AG09319 (cell line): ENCODE measurements at regions not wholly inside any gene's neighbourhood (a gene's known extent, or its start where the extent isn't known, plus 50 kb on each side); places are given as distances from the start of the nearest gene placed in this dataset.
"Not testable (repeated sequence)": the region's sequence is repeated elsewhere in the genome, so short reads cannot be mapped to it uniquely, and the experiment has no call there.

Experiments used
- DNase-seq: peaks from one replicate; pipeline ENCODE4 v3.0.0-alpha.2; 2010; ENCODE audit warnings: low read depth; ENCODE audit errors: extremely low read depth
- TF ChIP-seq, protein P1 (sequence below): IDR thresholded peaks from 2 replicates; pipeline ENCODE4 v1.5.1; 2011; ENCODE audit warnings: low read depth, mild to moderate bottlenecking, inconsistent platforms, low read length, moderate library complexity

DNA sequence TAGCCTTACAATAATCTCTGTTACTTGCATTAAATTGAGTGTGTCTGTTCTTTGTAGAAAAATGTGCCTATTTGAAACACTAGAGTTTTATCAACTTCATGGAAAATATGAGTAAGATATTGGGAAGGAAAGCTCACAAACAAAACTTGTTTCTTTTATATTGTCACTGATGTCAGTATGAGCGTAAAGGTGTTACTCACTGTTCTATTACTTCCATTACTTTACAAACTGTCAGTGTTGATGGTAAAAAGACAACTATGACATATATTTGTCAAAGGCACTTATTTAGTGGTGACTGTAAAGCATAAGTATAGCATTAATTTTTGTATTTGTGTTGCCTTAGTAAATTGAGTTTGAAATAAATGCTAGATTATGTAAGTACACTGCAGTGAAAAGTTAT, 193.7 kb upstream of the FLRT2 start:
- no peak for DNase-seq
- TF ChIP-seq, protein P1, sequence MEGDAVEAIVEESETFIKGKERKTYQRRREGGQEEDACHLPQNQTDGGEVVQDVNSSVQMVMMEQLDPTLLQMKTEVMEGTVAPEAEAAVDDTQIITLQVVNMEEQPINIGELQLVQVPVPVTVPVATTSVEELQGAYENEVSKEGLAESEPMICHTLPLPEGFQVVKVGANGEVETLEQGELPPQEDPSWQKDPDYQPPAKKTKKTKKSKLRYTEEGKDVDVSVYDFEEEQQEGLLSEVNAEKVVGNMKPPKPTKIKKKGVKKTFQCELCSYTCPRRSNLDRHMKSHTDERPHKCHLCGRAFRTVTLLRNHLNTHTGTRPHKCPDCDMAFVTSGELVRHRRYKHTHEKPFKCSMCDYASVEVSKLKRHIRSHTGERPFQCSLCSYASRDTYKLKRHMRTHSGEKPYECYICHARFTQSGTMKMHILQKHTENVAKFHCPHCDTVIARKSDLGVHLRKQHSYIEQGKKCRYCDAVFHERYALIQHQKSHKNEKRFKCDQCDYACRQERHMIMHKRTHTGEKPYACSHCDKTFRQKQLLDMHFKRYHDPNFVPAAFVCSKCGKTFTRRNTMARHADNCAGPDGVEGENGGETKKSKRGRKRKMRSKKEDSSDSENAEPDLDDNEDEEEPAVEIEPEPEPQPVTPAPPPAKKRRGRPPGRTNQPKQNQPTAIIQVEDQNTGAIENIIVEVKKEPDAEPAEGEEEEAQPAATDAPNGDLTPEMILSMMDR, result no peak

DNA sequence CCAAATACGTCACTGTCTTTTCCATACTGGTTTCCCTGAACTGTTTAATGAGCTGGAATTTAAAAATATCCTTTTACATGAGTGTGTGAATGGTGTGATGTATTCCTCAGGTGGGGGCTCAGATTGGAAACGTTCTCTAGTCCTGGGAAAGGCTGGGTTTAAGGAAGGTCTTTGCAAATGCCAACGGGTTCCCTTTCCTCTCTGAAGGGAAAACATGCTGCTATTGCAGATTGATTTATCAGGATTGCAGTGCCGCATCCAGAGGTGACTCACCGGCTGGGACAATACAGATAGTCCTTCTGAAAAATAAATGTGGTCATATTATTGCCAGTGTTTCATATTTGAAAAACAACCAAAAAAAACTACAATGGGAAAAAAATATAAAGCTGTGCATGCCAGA, 193.1 kb upstream of the FLRT2 start:
- TF ChIP-seq, protein P1, result no peak
- no peak for DNase-seq

DNA sequence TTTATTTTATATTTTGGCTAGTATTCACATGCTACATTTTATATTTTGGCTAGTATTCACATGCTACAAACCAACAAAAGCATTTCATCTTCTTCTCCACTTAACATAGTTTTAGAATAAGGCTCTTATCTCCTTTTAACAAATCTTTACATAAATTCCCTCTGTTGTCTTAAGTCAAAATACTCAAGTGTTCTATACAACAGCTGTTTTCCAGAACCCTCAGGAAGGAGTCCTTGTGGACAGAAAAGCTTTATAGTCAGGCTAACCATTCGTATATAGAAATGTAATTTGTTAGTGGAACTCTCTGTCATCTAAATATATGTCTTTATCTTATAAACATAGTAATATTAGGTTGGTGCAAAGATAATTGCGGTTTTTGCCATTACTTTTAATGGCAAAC, 191.0 kb upstream of the FLRT2 start:
- TF ChIP-seq, protein P1, result no peak
- no peak for DNase-seq

DNA sequence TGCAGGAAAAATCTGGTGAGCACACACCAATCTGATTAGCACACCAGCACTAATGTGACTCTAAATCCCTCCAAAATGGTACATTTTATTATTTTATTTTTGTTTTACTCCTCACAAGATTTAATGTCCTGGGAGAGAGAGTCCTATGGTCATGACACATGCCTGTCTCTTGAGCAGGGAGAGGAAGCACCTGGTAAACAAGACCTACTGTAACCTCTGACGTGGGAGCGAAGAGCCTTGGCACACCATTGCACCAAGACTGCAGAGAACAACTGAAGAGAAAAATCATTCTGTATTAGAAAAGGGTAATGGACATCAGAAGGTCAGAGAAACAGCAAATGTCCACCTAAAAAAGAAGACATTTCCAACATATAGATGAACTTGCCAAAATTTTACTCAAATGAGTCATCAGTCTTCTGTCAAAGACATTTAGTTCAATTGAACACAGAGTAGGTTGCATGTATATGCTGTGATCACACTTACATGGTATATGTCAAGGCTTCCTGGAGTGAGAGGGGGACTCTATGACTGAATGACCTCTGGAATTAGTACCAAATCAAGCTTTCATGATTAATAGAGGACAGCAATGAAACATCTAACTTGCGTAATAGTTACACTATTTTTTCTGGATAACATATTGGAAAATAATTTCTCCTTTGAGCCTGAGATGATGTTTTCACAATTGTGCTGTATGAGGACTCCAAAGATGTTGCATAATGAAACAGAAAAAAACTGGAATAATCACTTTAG, 186.9 kb upstream of the FLRT2 start:
- TF ChIP-seq, protein P1, result no peak
- no peak for DNase-seq

DNA sequence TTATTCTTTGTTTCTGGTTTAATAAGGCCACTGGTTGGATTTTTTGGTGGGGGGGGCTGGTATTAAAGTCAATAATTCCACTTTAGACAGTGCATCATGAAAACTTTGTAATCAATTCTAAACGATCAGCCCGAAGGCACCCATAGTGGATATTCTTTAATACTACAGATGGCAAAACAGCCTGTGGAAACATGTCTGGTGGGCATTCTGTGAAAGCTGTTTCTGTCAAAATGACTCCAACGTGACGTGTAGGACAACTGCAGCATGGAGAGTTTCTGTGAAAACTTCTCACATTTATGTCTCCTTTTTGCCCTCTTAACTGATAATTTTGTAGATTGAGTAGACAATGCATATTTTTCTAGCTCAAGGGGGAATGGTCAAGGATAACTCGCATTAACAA, 185.8 kb upstream of the FLRT2 start:
- no peak for DNase-seq
- TF ChIP-seq, protein P1, result no peak

DNA sequence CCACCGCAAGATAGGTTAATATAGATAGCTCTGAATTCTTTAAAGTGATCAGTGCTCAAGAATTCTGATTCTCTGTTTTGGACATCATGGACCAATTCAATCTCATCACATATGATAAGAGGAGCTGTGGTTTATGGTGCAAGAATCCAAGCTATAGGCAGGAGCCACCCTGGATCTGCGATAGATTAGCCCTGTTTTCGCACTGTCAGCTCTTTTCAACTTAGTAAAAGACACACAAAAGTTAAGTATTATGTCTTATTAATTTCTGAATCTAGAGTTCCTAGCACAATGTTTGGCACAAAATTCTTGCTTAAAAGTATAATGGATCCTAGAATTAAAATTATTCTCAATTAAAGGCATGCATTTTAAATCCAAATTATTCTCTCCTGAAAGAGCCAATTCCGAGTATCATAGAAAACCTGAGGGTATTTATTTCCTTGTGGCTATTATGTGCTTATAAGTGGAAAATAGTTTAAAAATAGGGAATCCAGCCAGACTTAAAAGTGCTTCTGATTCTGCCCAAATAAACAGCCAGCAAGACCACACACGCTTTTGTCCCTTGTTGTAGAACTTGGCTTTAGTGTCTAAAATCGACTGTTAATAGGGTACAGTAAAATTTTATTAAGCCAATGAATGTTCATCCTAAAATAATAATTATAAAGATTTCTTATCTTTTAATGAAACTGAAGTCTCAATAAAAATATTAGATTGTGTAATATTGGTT, 184.9 kb upstream of the FLRT2 start:
- DNase-seq, result no peak
- TF ChIP-seq, protein P1, result no peak

DNA sequence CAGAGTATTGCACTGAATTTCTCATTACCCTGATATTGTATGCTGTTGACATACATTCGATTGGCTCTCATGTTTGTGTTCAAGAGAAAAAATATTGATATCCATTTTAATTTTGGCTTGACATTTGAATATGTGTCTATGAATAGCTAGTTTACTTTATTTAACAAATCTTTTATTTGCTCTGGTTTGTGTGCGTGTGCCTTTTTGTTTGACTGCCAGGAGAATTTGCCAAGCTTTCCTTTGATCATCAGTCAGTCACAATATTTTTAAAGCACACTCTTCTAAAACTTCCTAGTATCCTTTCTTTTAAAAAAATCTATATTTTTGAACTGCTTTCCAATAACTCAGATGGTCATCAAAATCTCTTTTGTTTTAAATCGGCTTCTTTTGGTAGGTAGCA, 179.3 kb upstream of the FLRT2 start:
- TF ChIP-seq, protein P1, result no peak

DNA sequence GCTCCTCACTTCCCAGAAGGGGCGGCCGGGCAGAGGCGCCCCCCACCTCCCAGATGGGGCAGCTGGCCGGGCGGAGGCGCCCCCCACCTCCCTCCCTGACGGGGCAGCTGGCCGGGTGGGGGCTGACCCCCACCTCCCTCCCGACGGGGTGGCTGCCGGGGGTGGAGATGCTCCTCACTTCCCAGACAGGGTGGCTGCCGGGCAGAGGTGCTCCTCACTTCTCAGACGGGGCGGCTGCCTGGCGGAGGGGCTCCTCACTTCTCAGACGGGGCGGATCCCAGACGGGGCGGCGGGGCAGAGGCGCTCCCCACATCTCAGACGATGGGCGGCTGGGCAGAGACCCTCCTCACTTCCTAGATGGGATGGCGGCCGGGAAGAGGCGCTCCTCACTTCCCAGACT, 177.4 kb upstream of the FLRT2 start:
- DNase-seq, result not testable (repeated sequence)

More for the DNA sequence above, 179.3 kb upstream of the FLRT2 start:
- no peak for DNase-seq
